Suprapubic skin (tissue), 4 donors: ENCODE measurements at regions not wholly inside any gene's neighbourhood (a gene's known extent, or its start where the extent isn't known, plus 50 kb on each side); places are given as distances from the start of the nearest gene placed in this dataset.

Experiments used
- CTCF ChIP-seq, 2 donors: fragments of 200-600 bp in 1 of 2; fragments of 450-650 bp in 1 of 2; sonication (generic) in 1 of 2; IDR thresholded peaks; one replicate each; pipeline ENCODE4 v1.5.1; 2016 to 2019; ENCODE audit warnings: antibody characterized with exemption in 2 of 2, mild to moderate bottlenecking in 1 of 2, moderate library complexity in 1 of 2
- POLR2A ChIP-seq, 2 donors: fragments of 450-650 bp; IDR thresholded peaks; one replicate each; pipeline ENCODE4 v1.6.1; 2017; ENCODE audit warnings: antibody characterized with exemption in 2 of 2, mild to moderate bottlenecking in 2 of 2, moderate library complexity in 2 of 2
- POLR2AphosphoS5 ChIP-seq, 3 donors: sonication (generic); formaldehyde crosslinking; IDR thresholded peaks; one replicate each; pipeline ENCODE4 v1.6.1; 2017; ENCODE audit warnings: antibody characterized with exemption in 3 of 3

GRCh38 chr3:14344351-14344750 is 58.1 kb upstream of the SLC6A6 start:
- TF ChIP-seq CTCF (IDR thresholded peaks at IDR 0.05) = no peak
- TF ChIP-seq POLR2AphosphoS5 (IDR thresholded peaks at IDR 0.05) = no peak
- TF ChIP-seq POLR2A (IDR thresholded peaks at IDR 0.05) = no peak
